Activated T-cell treated with anti-CD3 and anti-CD28 coated beads, Interleukin-2, amount 50 U/mL, for 48 hours (primary cell): ENCODE measurements at regions not wholly inside any gene's neighbourhood (a gene's known extent, or its start where the extent isn't known, plus 50 kb on each side); places are given as distances from the start of the nearest gene placed in this dataset.

Source experiments
- DNase-seq, 2 experiments: peaks; one replicate each; pipeline ENCODE4 v3.0.0-alpha.2; 2020

DNA sequence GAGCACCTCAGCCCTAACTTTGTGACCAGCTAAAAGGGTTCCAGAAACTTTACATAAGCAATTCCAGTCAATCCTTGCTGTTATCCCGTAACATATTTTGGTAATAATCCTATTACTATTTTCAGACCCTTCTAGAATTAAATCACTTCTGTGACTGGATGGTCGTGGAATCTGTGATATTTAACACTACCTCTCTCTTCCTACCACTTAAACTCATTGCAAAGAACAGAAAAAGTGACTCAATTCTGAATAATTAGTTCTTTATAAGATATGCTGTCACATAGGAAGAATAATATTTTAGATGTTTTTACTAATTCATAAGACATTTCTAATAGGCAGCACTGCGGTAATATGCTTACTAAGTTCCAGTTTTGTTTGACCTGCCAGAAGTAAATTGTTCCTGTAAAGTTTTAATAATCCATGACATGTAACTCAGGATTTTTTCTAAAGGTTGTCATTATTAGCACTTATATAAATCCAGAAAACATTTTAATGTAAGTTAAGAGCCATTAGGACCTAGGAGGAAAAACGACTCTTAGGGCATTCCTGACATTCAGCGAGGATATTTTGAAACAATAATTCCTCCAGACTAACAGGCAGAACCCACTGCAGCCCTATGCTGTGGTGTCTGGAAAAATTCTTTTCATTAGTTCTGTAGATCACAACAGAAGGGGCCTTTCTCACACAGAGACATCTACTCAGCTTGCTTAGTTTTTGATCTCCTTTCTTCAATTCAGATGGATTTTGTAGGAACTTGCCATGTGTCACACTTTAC, 113.3 kb upstream of the MBNL1 start:
- DNase-seq: no peak

DNA sequence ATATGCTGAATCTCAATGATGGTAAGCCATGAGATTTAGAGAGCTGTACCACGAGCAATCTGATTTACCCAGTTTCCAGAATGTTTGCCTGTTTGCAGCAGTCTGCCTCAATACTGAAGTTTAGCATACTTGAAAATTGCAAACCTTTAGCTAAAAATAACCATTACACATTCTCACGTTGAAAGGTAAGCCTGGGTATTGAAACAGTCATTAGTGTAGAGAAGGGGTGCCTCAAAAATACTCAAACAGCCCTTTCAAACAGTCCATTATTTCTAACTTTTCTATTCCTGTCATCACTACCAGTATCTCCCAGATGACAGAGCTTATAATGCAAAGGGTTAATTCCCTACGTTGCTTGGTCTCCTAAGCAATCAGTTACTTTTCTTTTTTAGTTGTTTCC, 111.8 kb upstream of the MBNL1 start:
- DNase-seq: no peak

DNA sequence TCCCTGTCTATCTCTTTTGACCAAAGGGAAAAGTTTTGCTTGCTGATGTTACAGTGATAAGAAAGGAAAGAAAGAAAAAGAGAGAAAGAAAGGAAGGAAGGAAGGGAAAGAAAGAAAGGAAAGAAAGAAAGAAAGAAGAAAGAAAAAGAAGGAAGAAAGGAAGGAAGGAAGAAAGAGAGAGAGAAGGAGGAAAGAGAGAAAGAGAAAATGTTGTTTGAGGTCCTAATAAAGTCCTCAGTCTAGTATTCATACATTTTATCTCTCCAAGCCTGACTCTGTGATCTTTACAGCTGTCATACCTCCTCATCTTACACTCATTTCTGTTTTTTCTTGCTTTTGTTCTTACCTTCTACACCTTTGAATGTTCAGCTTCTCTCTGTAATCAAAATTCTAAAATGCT, 111.4 kb upstream of the MBNL1 start:
- DNase-seq: no peak

DNA sequence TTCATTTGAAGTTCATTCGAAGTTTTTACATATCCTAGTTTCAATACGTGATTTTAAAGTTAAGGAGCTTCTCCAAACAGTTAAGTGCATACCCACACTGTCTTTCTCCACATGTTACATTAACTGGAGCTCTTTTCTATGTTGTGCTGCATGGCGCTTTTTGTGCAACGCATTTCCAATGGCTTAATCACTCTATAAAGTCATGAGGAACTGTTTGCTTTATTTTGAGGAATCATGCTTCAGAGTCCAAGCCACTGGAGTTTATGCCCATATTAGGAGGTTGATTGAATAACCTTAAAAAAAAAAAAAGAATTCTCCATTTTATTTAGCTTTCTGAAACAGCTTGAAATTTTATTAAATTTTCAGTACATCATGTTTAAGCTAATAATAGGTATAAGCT, 109.4 kb upstream of the MBNL1 start:
- no peak for DNase-seq

DNA sequence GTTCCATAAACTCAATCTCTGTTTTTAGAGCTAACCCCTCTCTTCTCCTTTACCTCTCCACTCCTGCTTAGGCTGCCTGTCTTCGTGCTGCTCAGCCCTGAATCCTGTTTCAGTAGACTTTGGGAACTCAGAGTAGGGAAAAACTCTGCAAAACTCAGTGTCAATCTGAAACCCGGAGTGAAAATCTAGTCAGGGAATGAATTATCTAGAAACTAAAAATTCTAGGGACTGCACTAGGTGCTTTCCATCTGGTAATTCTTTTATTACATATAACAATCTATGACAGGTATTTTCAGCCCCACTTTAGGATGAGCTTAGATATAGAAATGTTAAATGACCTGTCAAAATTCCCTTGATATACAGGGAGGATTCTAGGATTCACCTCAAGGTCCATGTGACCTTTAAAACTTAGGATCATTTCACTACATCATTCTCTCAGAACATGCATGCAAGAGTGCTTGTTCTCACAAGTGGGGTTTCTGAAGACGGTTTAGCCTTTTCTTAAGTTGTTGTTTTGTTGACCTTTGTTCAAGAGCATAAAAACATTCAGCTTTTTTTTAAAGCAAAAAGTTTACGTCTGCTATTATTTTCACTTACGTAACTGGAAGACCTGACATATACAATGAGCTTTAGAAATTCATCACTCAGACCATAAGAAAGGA, 108.2 kb upstream of the MBNL1 start:
- no peak for DNase-seq

DNA sequence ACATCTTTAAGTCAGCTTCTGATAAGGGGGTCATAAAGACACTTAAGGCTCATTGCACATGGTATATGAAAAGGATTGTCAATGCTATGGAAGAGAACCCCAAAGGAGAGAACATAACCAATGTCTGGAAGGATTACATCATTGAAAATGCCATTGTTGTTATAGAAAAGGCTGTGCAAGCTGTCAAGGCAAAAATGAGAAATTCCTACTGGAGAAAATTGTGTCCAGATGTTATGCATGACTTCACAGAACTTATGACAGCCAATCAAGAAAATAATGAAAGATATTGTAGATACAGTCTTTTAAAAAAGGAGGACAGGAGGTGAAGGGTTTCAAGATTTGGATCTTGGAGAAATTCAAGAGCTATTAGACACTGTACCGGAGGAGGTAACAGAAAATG, 96.3 kb upstream of the MBNL1 start:
- no peak for DNase-seq

DNA sequence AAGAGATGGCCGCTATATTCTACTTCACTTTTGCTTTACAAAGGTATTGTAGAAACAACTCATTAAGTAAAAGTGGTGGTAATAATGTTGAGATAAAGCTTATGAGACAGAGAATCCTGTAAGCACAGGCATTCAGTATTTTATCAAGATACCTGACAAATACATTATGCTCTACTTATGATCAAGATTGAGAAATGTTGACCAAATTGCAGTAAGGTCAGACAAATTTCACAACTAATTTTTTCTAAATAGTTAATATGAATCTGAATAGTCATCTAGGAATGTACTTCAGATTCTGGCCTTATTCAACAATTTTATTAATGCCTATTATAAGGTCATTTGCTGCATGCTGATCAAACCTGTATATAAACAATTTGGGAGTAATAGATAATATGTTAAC, 95.1 kb upstream of the MBNL1 start:
- DNase-seq: no peak

DNA sequence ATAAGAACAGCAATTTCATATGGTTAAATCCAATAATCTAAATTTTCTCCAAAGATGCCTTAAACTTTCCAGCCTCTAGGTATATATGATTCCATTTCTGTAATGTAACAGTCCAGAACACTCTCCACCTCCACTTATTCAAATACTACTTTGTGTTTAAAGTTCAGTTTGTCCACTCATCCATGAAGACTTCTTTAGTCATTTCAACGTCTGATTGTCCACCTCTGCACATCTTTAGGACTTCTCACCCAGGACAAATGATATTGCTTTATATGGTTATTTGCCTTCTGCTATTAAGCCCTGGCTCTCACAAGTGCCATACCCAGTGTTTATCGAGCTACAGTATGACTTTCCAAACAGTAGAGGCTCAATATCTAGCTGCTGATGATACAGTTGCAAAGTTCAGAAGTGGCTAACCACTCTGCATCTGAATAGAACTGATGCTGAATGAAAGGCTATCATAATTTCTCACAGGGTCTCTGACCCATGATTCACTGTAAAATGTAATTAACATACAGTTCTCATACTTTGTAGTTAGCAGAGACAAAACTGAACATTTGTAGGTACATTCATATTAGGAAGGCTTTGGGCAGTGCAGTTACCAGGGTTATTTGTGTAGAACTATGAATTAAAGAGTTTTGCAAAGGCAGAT, 93.7 kb upstream of the MBNL1 start:
- DNase-seq: no peak

DNA sequence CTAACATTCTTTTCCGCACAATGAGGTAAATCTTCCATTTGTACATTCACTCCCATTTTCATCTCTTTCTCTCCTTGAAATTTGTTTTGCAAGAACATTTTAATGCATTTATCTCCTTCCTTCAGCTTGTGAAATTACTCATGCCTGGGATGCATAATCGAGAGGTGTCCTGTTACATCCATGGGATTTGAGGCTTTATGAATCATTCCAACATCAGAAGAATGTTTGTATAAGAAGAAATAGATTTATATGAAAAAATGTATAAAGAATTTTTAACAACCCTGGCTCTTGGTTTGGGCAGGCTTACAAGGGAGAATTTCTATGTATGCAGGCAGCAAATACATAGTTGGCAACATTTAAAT, 93.2 kb upstream of the MBNL1 start:
- DNase-seq: no peak

DNA sequence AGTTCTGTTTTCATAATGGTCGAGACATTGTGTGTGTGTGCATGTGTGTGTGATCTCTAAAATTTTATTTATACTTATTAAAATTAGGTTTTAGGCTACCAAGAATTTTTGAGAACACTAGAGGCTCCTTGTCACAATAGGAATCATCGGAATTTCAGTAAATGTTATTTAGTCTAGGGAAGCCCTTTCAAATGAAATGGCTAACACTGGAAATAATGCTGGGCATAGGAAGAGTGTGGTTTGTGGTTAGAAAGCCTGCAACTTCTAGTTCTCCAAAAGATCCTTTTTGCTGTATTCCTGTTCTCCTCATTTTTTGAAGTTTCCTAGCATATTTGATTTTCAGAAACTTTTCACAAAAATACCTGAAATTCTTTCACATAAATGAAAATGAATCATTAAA, 92.5 kb upstream of the MBNL1 start:
- no peak for DNase-seq

DNA sequence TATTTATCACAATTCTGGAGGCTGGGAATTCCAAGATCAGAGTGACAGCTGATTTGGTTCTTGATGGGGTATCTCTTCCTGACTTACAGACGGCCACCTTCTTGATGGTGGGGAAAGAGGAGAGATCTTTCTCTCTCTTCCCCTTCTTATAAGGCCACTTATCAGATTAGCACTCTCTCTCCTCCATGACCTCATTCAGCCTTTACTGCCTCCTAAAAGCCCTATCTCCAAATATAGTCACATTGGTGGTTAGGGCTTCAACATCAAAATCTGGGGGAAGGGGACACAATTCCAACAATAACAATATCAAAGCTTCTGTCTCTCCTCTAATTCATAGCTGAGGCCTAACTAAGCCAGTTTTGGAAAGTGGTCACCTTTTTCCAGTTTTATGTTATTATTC, 91.7 kb upstream of the MBNL1 start:
- DNase-seq: no peak

DNA sequence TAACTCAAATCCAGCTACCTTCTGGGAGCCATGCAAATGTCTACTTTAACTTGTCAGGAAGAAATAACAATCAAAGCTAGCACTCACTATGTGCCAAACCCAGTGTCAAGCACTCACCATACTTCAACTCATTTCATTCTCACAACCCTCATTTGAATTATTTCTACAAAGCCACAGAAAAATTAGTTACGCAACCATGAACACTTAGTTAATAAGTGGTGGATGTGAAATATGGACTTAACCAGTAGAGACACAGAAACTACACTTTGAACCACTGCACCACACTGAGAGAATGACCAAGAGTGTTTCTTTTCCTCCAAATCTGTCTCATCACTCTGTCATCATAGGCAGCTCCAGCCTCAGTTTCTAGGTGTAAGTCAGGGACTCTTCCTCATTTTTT, 91.0 kb upstream of the MBNL1 start:
- no peak for DNase-seq

DNA sequence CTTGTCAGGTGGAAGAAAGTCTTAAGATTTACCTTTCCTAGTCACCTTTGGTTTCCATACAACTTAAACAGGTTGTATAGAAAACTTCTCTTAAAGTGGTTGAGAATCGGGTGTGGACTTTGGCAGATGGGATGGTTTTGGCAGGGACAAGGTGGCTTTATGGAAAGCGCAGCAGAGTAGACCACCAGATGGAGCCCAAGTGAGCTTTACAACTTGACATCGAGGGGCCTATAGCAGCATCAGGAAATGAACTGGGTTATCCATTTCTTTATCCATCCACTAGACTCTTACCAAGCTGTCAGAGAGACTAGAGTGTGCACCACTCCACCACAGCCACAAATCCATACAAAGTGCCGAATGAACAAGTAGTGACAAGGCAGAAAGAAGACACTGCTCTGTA, 85.3 kb upstream of the MBNL1 start:
- peak; percentile 58 to 66 for DNase-seq

DNA sequence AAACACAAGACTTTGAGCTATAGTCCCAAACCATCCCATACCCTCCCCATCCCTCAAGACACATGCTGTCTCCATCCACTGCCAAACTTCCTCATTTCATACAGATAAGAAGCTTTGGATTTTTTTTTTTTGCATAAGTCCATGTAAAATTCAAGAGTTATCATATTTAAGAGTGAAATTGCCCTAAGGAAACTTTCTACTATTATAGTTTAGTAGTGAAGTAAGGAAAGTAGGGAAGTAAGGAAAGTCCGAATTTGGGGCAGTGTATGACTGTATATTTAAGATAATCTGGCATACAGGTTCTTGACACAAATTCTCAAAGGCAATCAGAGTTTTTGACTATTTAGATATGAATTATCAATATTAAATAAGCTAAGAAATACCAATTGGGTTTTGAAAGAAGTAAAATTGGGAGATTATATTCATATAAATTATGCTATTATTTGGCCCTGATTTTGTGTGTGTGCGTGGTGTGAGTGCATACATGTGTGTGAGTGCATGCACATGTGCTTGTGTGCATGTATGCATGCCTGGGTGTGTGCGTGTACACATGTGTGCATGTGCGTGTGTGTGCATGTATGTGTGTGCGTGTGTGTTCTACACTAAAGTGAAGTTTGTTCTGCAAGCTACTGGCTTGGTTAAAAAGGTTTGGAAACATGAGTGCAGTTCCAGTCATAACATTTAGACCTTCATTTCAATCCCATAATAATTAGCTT, 83.6 kb upstream of the MBNL1 start:
- no peak for DNase-seq

DNA sequence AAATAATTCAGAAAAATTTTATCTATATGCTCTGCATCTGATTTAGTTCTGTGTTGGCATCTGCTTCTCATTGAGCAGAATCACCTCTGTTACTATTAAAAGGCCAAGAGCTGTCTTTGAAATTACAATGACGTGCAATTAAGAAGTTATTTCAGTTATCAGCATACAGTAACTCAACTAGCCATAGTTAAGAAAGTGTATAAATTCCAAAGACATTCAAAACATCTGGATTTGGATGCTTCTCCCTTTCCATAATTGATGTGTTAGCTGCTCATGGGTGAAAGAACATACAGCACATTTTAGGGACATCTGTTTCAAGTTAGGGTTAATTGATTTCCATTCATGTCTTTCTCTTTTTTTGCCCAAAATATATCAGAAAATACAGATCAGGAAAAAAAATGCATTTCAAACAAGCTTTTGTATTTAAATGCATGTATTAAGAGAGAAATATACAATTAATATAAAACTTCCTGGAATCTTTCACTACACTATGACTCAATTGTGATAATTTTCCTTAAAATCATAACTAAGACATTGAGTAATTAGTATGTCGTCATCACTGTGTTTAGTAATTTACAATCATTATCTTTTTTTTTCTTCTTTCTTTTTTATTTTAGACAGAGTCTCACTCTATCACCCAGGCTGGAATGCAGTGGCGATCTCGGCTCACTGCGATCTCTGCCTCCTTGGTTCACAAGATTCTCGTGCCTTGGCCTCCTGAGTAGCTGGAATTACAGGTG, 82.7 kb upstream of the MBNL1 start:
- no peak for DNase-seq

DNA sequence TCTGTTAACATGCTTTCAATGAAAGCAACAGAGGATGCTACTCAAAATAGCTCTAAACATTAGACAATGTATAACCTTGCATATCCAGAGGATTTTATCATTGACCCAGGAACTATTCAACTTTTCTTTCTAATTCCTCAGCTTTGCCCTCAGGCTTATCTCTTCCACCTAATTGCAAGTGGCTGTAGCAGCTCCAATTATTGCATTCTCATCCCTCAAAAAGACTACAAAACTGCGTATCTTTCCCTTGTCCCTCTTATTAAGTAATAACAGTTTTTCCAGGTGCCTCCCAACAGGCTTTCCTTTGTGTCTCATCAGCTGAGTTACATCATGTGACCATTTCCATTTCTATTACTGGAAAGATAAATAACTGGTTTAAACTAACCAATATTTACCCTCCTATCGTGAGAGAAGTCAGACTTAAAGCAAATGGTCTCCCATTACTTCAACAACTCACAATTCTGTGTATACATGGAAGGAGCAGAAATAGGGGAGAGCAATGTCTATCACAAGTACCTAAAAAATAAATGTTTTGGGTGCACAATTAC, 78.0 kb upstream of the MBNL1 start:
- no peak for DNase-seq

DNA sequence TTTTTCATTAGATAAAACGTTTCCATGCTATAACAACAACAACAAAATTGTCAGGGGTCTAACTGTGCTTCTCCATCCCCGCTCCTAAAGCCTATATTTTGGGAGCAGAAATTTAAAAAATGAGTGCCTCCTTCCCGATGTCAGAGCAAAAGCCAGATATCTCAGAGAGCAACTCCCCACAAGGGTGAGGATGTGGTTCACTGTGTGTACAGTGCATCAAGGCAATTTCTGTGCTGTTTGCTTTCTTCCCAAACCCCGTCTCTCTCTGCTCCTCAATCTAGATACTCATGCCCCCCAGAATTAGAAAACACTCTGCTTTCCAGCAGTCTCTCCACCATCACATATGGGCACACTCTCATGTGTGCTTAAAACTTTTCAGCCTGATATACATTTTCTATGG, 76.7 kb upstream of the MBNL1 start:
- DNase-seq: no peak

DNA sequence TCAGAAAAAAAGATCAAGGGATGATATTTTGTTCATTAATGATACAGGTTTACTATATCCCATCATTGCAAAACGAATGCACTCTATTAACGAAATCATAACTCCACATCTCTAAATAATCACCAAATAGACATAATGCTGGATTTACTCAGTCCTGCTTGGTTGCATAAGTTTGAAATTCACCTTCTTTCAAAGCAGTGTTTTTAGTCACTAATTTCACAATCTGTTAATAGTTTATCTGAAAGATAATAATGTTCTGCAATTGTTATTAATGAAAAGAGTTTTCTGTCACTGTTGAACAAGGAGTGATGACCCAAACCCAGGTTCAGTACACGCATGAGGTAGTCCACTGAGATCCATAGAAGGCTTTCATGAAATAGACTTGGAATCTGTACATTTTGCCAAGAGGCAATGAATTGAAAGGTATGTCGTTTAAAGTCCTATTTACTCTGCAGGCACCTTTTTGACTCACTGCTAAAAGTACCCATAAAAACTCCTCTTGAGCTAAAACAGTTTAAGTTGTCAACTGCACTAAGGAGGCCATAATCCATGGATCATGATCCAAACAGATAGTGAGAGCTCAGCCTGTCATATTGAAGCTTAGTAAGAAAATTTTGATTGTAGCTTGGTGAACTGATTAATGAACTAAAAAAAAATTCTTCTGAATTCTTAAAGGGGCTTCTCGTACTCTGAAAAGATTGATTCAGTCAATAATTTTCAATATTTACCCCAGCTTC, 75.6 kb upstream of the MBNL1 start:
- no peak for DNase-seq

DNA sequence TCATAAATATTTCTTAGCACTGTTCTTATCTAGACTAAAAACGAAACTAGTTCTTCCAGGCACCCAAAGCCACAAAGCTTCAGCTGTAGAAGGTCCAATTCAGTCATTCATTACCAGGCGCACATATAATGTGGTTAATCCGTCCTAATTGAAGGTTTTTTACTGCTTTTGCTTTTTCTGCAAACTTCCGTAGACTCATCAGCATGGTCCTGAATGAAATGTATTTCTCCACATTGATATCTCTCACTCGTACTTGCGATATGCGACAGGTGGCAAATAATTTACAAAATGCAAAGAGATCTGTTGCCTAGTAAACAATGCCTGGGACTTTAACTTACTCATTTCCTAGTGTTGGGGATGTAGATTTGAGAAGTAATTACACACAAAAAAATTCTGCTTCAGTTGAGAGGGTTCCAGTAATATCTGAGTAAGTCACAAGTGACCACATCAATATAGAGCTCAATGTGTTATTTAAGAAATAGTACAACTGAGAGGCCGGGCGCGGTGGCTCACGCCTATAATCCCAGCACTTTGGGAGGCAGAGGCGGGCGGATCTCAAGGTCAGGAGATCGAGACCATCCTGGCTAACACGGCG, 75.0 kb upstream of the MBNL1 start:
- DNase-seq: peak; percentile 50 to 55

DNA sequence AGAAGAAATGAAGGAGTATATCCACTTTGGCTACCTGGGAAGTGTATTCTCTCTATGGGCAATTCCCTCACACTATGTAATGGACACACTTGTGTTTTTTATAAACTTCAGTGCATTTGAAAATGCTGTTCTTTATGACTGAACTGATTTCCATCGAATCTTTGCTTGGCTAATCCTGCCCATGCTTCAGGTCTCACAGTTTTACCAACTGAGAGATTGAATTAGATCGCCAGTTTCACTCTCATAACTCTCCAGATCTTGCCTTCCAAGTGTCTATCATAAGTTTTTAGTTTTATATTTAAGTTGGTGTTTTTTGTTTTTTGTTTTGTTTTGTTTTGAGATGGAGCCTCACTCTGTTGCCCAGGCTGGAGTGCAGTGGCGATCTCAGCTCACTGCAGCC, 73.5 kb upstream of the MBNL1 start:
- DNase-seq: no peak

DNA sequence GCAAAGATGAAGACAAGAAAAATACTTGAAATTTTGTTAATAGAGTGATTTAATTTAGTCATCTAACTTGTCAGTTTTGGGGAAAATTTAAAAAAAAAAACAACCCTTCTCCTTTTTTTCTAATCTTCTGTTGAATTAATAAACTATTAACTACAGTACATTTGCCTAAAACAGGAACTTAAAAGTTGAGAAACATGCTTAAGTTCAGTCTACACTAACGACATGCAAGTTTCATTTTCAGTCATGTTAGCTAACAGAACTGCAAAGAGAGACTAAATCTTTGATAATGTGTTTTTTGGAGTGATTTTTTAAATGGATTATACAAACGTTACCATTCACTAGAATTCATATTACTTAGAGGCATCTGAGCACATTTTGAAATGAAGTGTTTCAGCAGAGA, 71.9 kb upstream of the MBNL1 start:
- no peak for DNase-seq

DNA sequence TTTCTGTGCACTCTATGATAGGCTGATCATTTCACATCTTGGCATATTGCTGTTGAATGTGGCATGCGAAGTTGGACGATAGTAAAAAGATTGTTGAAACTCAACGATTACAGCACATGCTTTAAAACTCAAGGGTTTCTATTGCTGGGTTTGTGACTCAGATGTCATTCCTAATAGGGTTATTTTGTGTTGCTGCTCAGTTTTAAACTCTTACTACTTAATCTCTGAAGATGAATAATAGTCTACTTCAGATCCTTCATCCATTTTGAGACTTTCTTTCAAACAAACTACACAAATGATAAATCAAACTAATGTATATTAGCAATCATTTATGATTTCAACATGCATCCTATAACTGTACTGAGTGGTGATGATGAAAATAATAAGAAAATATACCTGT, 71.3 kb upstream of the MBNL1 start:
- DNase-seq: no peak
